ENCODE measurements at regions not wholly inside any gene's neighbourhood (a gene's known extent, or its start where the extent isn't known, plus 50 kb on each side); places are given as distances from the start of the nearest gene placed in this dataset.
A peak's percentile ranks its signal among the peaks of the same experiment; 100 is the strongest.

DNA sequence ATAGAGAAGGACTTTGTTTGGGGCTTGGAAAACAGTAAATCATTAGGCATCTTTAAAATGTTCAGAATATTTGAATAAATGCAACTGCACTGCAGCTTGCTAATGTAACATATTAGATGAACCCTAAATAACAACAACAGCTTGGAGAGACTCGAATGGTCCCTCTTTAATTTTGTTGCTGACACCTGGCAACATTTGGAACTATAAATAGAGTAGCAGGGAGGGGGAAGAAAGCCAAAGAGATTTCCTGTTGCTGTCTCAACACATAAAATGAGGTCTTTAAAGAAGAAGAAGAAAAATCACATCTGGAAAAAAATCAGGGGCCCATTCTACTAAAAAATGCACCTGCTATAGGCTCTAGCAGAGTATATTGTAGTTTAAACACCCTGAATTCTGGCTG lies 49.9 kb upstream of the DPPA4 start:
- no peaks in the 10 kb centered on the region for H4K20me1 ChIP-seq (ENCODE audit: insufficient read depth, low read length)
- ATAC-seq (ENCODE audit: insufficient read depth, low read depth) = peak; percentile 74
- H3K4me3 ChIP-seq (ENCODE audit: low read depth in 1 of 2, low read length in 2 of 2) = no peak overlapping the region
- H2AFZ ChIP-seq (ENCODE audit: low read depth, low read length) = no peak overlapping the region
- no peak for TF ChIP-seq EZH2 (IDR thresholded peaks at IDR 0.05; ENCODE audit: borderline replicate concordance, low read depth, low read length, severe bottlenecking)
- TF ChIP-seq, protein P1, sequence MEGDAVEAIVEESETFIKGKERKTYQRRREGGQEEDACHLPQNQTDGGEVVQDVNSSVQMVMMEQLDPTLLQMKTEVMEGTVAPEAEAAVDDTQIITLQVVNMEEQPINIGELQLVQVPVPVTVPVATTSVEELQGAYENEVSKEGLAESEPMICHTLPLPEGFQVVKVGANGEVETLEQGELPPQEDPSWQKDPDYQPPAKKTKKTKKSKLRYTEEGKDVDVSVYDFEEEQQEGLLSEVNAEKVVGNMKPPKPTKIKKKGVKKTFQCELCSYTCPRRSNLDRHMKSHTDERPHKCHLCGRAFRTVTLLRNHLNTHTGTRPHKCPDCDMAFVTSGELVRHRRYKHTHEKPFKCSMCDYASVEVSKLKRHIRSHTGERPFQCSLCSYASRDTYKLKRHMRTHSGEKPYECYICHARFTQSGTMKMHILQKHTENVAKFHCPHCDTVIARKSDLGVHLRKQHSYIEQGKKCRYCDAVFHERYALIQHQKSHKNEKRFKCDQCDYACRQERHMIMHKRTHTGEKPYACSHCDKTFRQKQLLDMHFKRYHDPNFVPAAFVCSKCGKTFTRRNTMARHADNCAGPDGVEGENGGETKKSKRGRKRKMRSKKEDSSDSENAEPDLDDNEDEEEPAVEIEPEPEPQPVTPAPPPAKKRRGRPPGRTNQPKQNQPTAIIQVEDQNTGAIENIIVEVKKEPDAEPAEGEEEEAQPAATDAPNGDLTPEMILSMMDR (IDR thresholded peaks at IDR 0.05; ENCODE audit: borderline replicate concordance, extremely low read depth, low read length, poor library complexity, severe bottlenecking) = no peak
- H3K27me3 ChIP-seq (ENCODE audit: insufficient read depth, low read length, poor library complexity) = no peaks in the 10 kb centered on the region
- no peak overlapping the region for H3K4me2 ChIP-seq (ENCODE audit: insufficient read depth, low read length)
- no peaks in the 10 kb centered on the region for H3K9me3 ChIP-seq (ENCODE audit: insufficient read depth, low read length, severe bottlenecking)
- no peak overlapping the region for H3K9ac ChIP-seq (ENCODE audit: low read depth, low read length)
- no peak overlapping the region for H3K27ac ChIP-seq (ENCODE audit: low read length)
- no peaks in the 10 kb centered on the region for H3K79me2 ChIP-seq (ENCODE audit: insufficient read depth, low read length)
- H3K4me1 ChIP-seq (ENCODE audit: insufficient read depth, low read length) = peaks cover 13% of the 10 kb centered on the region
- no peaks in the 10 kb centered on the region for H3K36me3 ChIP-seq (ENCODE audit: insufficient read depth, low read length)
- DNase-seq = no peak
